ENCODE measurements at regions not wholly inside any gene's neighbourhood (a gene's known extent, or its start where the extent isn't known, plus 50 kb on each side); places are given as distances from the start of the nearest gene placed in this dataset.

DNA sequence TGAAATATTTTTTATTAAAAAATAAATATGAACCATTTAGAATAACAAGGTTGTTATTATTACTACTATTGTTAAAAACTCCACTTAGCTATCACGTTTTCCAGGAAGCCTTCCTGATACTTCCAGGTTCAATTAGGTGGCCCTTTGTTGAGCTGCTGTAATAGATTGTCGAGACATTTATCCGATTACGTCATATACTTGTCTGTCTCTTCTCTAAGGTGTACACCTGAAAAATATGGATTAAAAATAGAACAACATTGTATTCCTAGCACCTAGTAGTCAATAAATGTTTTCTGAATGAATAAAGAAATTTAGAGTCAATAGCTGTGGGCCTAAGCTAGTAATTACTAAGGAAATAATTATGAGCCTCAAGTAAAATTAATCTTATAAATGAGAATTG, 359.6 kb downstream of the RNF144B start:
- TF ChIP-seq, protein P1, sequence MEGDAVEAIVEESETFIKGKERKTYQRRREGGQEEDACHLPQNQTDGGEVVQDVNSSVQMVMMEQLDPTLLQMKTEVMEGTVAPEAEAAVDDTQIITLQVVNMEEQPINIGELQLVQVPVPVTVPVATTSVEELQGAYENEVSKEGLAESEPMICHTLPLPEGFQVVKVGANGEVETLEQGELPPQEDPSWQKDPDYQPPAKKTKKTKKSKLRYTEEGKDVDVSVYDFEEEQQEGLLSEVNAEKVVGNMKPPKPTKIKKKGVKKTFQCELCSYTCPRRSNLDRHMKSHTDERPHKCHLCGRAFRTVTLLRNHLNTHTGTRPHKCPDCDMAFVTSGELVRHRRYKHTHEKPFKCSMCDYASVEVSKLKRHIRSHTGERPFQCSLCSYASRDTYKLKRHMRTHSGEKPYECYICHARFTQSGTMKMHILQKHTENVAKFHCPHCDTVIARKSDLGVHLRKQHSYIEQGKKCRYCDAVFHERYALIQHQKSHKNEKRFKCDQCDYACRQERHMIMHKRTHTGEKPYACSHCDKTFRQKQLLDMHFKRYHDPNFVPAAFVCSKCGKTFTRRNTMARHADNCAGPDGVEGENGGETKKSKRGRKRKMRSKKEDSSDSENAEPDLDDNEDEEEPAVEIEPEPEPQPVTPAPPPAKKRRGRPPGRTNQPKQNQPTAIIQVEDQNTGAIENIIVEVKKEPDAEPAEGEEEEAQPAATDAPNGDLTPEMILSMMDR (IDR thresholded peaks at IDR 0.05; ENCODE audit: borderline replicate concordance, extremely low read depth, low read length, poor library complexity, severe bottlenecking), result no peak
- TF ChIP-seq EZH2 (IDR thresholded peaks at IDR 0.05; ENCODE audit: borderline replicate concordance, low read depth, low read length, severe bottlenecking), result no peak
